Neural progenitor cell (in vitro differentiated cells): ENCODE measurements at regions not wholly inside any gene's neighbourhood (a gene's known extent, or its start where the extent isn't known, plus 50 kb on each side); places are given as distances from the start of the nearest gene placed in this dataset.

Source experiments
- DNase-seq: peaks from one replicate; pipeline ENCODE4 v3.0.0-alpha.2; 2016; ENCODE audit warnings: low spot score
- H2AFZ ChIP-seq: fragments of 200-600 bp; sonication (generic); replicated peaks from 2 replicates; pipeline ENCODE4 v1.6.1; 2016; ENCODE audit warnings: antibody characterized with exemption
- H3F3A ChIP-seq: fragments of 200-600 bp; sonication (generic); 2 replicates; pipeline ENCODE4 v1.6.1; 2016; ENCODE audit warnings: antibody characterized with exemption, low read depth
- H3K27ac ChIP-seq: fragments of 200-600 bp; sonication (generic); 2 replicates; pipeline ENCODE4 v1.5.1; 2016; ENCODE audit warnings: mild to moderate bottlenecking
- H3K27me3 ChIP-seq: fragments of 200-600 bp; sonication (generic); 2 replicates; pipeline ENCODE4 v1.6.1; 2016; ENCODE audit warnings: mild to moderate bottlenecking, moderate library complexity
- H3K36me3 ChIP-seq: fragments of 200-600 bp; sonication (generic); 2 replicates; pipeline ENCODE4 v1.5.1; 2016
- H3K4me1 ChIP-seq: fragments of 200-600 bp; sonication (generic); 2 replicates; pipeline ENCODE4 v1.6.1; 2016; ENCODE audit warnings: mixed run types
- H3K4me2 ChIP-seq: fragments of 200-600 bp; sonication (generic); 2 replicates; pipeline ENCODE4 v1.6.1; 2016
- H3K4me3 ChIP-seq: fragments of 200-600 bp; sonication (generic); 2 replicates; pipeline ENCODE4 v1.5.1; 2016
- H3K79me2 ChIP-seq: fragments of 200-600 bp; sonication (generic); 2 replicates; pipeline ENCODE4 v1.6.1; 2016; ENCODE audit warnings: low read depth
- H3K9ac ChIP-seq: fragments of 200-600 bp; sonication (generic); 2 replicates; pipeline ENCODE4 v1.6.1; 2016
- H3K9me3 ChIP-seq: fragments of 200-600 bp; sonication (generic); 2 replicates; pipeline ENCODE4 v1.5.1; 2016; ENCODE audit warnings: low read depth
- H4K20me1 ChIP-seq: fragments of 200-600 bp; sonication (generic); 2 replicates; pipeline ENCODE4 v1.6.1; 2016; ENCODE audit warnings: low read depth
- H3K27ac Mint-ChIP-seq: 3 replicates; pipeline ENCODE4 v1.8.0; 2021; ENCODE audit warnings: mixed read lengths
- H3K27me3 Mint-ChIP-seq: 2 replicates; pipeline ENCODE4 v1.8.0; 2022; ENCODE audit warnings: low read depth, mild to moderate bottlenecking, inconsistent platforms, moderate library complexity, mixed read lengths; ENCODE audit not compliant: insufficient read depth
- H3K36me3 Mint-ChIP-seq: 3 replicates; pipeline ENCODE4 v1.8.0; 2021; ENCODE audit warnings: mixed read lengths
- H3K4me1 Mint-ChIP-seq: 3 replicates; pipeline ENCODE4 v1.8.0; 2021; ENCODE audit warnings: mixed read lengths
- H3K4me3 Mint-ChIP-seq: 3 replicates; pipeline ENCODE4 v1.8.0; 2021; ENCODE audit warnings: mild to moderate bottlenecking, moderate library complexity, mixed read lengths
- H3K9me3 Mint-ChIP-seq: 3 replicates; pipeline ENCODE4 v1.8.0; 2020; ENCODE audit warnings: mixed read lengths
- CTCF ChIP-seq: fragments of 200-600 bp; sonication (generic); IDR thresholded peaks from 2 replicates; pipeline ENCODE4 v1.5.1; 2017; ENCODE audit warnings: antibody characterized with exemption, mild to moderate bottlenecking
- EZH2 ChIP-seq: fragments of 200-600 bp; sonication (generic); IDR thresholded peaks from 2 replicates; pipeline ENCODE4 v1.6.1; 2017; ENCODE audit warnings: antibody characterized with exemption, mild to moderate bottlenecking, moderate library complexity
- EZH2phosphoT487 ChIP-seq: fragments of 200-600 bp; sonication (generic); IDR thresholded peaks from 2 replicates; pipeline ENCODE4 v1.6.1; 2017; ENCODE audit warnings: antibody characterized with exemption

- Histone ChIP-seq H3K27ac (no peak overlapping the region), H3K79me2 (no peaks in the 10 kb centered on the region), H3K27me3 (no peaks in the 10 kb centered on the region), H3K4me1 (peaks cover 4% of the 10 kb centered on the region), H3K4me2 (no peak overlapping the region), H3K9ac (no peak overlapping the region), H2AFZ (no peak overlapping the region), H4K20me1 (no peaks in the 10 kb centered on the region), H3K4me3 (no peak overlapping the region), H3F3A (no peaks in the 10 kb centered on the region), H3K36me3 (no peaks in the 10 kb centered on the region), H3K9me3 (no peaks in the 10 kb centered on the region)
- peaks cover 2% of the 10 kb centered on the region for H3K27me3 Mint-ChIP-seq
- H3K4me1 Mint-ChIP-seq = peaks cover 19% of the 10 kb centered on the region
- TF ChIP-seq EZH2 (no peak), EZH2phosphoT487 (no peak), CTCF (no peak)
- no peak overlapping the region for H3K4me3 Mint-ChIP-seq
- H3K27ac Mint-ChIP-seq = no peak overlapping the region
- no peaks in the 10 kb centered on the region for H3K9me3 Mint-ChIP-seq
- DNase-seq = no peak
- H3K36me3 Mint-ChIP-seq = no peaks in the 10 kb centered on the region
Measured at GRCh38 chr11:128389461-128389976, 197.8 kb downstream of the ETS1 start.

GRCh38 chr11:128388206-128388815 lies 199.0 kb downstream of the ETS1 start:
- H3K9me3 Mint-ChIP-seq = no peaks in the 10 kb centered on the region
- no peaks in the 10 kb centered on the region for H3K36me3 Mint-ChIP-seq
- no peaks in the 10 kb centered on the region for H3K79me2 ChIP-seq
- no peaks in the 10 kb centered on the region for H3K36me3 ChIP-seq
- H3K4me3 Mint-ChIP-seq = no peak overlapping the region
- no peak overlapping the region for H3K27ac Mint-ChIP-seq
- no peak overlapping the region for H3K4me2 ChIP-seq
- H3K4me1 ChIP-seq = peaks cover 4% of the 10 kb centered on the region
- H3K9me3 ChIP-seq = no peaks in the 10 kb centered on the region
- no peaks in the 10 kb centered on the region for H3F3A ChIP-seq
- DNase-seq = no peak
- peaks cover 19% of the 10 kb centered on the region for H3K4me1 Mint-ChIP-seq
- no peak overlapping the region for H3K4me3 ChIP-seq
- TF ChIP-seq EZH2 (no peak), EZH2phosphoT487 (no peak), CTCF (no peak)
- no peak overlapping the region for H3K27ac ChIP-seq
- H3K27me3 Mint-ChIP-seq = peaks cover 2% of the 10 kb centered on the region
- H4K20me1 ChIP-seq = no peaks in the 10 kb centered on the region
- no peak overlapping the region for H3K9ac ChIP-seq
- H2AFZ ChIP-seq = no peak overlapping the region
- H3K27me3 ChIP-seq = no peaks in the 10 kb centered on the region

- Histone ChIP-seq H3K9ac (no peak overlapping the region), H3K4me3 (no peak overlapping the region), H4K20me1 (no peaks in the 10 kb centered on the region), H2AFZ (no peak overlapping the region), H3K4me1 (no peaks in the 10 kb centered on the region), H3F3A (no peaks in the 10 kb centered on the region), H3K36me3 (no peaks in the 10 kb centered on the region), H3K4me2 (no peak overlapping the region), H3K27ac (no peak overlapping the region), H3K79me2 (no peaks in the 10 kb centered on the region), H3K9me3 (no peaks in the 10 kb centered on the region), H3K27me3 (no peaks in the 10 kb centered on the region)
- Mint-ChIP-seq H3K4me1 (no peaks in the 10 kb centered on the region), H3K36me3 (no peaks in the 10 kb centered on the region), H3K9me3 (peaks cover 4% of the 10 kb centered on the region), H3K4me3 (no peak overlapping the region), H3K27ac (no peak overlapping the region), H3K27me3 (peaks cover 4% of the 10 kb centered on the region)
- TF ChIP-seq EZH2 (no peak), EZH2phosphoT487 (no peak), CTCF (no peak)
- no peak for DNase-seq
Measured at GRCh38 chr11:128379587-128380580, 207.5 kb downstream of the ETS1 start.
